ENCODE measurements at regions not wholly inside any gene's neighbourhood (a gene's known extent, or its start where the extent isn't known, plus 50 kb on each side); places are given as distances from the start of the nearest gene placed in this dataset.
A peak's percentile ranks its signal among the peaks of the same experiment; 100 is the strongest.

DNA sequence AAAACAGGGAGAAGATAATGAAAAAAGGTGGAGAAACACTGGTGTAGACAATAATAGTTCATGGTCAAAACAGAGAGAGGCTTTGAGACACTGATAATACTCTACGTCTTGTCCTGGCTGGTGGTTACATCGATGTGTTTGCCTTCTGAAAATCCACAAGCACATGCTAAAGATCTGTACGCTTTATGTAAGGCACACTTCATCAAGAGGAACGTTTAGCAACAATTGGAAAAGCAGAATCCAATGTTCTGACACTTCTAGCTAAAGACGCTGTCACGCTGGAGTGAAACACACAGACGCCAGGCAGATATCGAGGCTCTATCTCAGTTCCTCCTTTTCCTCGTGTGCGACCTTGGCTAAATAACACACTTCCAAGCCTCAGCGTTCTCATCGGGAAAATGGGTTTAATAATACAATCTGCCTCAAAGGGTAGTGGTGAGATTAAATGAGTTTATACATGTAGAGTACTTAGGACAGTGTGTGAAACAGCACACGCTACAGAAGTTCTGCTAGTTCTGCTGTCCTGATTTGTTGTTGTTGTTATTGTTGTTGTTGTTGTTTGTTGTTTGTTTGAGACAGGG is 386.1 kb downstream of the SETD4 start:
- H3K36me3 Mint-ChIP-seq, result no peaks in the 10 kb centered on the region
- H3K27ac Mint-ChIP-seq, result no peak overlapping the region
- no peaks in the 10 kb centered on the region for H3K4me1 Mint-ChIP-seq
- no peaks in the 10 kb centered on the region for H3K9me3 Mint-ChIP-seq
- H3K4me3 Mint-ChIP-seq, result no peak overlapping the region
- peaks cover 1% of the 10 kb centered on the region for H3K27me3 Mint-ChIP-seq

DNA sequence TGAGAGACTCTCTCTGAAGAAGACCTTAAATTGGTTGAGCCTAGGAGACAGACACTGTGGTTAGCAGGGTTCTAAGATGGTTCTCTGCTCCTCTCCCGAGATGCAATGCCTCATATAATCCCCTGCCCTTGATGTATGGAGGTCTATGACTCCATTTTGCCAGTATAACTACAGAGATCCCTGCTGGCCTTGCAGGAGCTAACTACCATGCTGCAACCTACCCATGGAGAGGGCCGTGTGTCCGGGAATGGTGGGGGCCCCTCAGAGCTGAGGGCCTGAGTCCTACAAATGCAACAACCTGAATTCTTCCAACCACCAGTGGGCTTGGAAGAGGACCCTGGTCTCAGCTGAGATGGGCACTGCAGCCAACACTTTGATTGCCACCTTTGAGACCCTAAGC is 388.0 kb downstream of the SETD4 start:
- Mint-ChIP-seq H3K9me3 (no peaks in the 10 kb centered on the region), H3K36me3 (no peaks in the 10 kb centered on the region), H3K4me3 (no peak overlapping the region), H3K27ac (no peak overlapping the region), H3K27me3 (peaks cover 1% of the 10 kb centered on the region), H3K4me1 (no peaks in the 10 kb centered on the region)

DNA sequence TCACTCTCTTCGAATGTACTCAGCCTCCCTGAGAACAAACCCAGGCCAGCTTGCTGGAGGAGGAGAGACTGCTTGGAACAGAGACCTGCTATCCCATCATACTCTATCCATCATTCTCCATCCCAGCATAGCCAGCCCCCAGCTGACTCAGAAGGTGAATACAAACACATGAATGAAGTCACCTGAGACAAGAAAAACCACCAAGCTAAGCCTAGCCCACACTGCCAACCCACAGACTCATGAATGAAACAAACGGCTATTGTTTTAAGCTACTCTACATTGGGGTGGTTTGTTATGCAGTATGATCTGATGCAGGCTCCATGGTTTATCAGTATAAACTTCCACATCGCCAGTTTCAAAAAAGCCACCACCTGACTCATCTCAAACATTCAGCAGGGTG is 395.6 kb downstream of the SETD4 start:
- H3K4me1 Mint-ChIP-seq, result no peaks in the 10 kb centered on the region
- H3K27me3 Mint-ChIP-seq, result no peaks in the 10 kb centered on the region
- H3K4me3 Mint-ChIP-seq, result no peak overlapping the region
- H3K9me3 Mint-ChIP-seq, result no peaks in the 10 kb centered on the region
- no peak overlapping the region for H3K27ac Mint-ChIP-seq
- no peaks in the 10 kb centered on the region for H3K36me3 Mint-ChIP-seq

DNA sequence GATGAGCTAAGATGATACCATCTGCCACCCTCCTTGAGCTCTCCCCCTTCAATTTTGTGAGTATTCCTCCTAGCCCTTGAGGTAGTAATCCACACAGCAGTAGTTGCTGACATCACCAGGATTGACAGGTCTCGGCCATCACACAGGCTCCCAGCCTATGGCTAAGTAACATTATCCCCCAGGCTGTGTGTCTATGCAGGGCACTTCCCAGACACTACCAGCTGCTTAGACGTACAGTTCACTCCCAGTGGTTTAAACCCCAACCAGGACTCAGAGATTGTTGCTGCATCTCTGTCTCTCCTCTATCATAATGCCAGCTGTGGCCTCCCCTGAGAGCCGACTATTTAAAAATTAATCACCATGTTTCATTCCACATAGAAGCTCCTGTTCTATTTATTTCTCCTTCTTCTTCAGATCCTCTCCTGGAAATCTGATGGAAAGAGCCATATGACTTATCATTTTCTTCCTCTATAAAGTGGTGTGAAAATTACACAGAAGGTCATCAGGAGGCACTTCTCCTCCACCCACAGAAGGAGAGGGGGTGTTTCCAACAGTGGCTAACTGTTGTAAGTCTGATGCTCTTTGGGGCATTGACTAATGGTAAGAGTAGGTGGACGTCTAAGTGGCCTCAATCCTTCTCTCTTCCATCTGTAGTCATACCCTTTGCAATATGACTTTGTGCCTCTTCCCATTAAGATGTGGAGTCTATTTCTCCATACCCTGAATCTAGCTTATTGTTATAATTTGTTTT is 396.3 kb downstream of the SETD4 start:
- no peaks in the 10 kb centered on the region for H3K4me1 Mint-ChIP-seq
- no peaks in the 10 kb centered on the region for H3K36me3 Mint-ChIP-seq
- H3K27ac Mint-ChIP-seq, result peak overlapping the region; percentile 14
- H3K4me3 Mint-ChIP-seq, result no peak overlapping the region
- no peaks in the 10 kb centered on the region for H3K9me3 Mint-ChIP-seq
- H3K27me3 Mint-ChIP-seq, result no peaks in the 10 kb centered on the region

GRCh38 chr21:35658242-35658641 is 402.1 kb downstream of the SETD4 start:
- Mint-ChIP-seq H3K27me3 (no peaks in the 10 kb centered on the region), H3K4me1 (peaks cover 21% of the 10 kb centered on the region), H3K27ac (no peak overlapping the region), H3K4me3 (no peak overlapping the region), H3K9me3 (no peaks in the 10 kb centered on the region), H3K36me3 (no peaks in the 10 kb centered on the region)

DNA sequence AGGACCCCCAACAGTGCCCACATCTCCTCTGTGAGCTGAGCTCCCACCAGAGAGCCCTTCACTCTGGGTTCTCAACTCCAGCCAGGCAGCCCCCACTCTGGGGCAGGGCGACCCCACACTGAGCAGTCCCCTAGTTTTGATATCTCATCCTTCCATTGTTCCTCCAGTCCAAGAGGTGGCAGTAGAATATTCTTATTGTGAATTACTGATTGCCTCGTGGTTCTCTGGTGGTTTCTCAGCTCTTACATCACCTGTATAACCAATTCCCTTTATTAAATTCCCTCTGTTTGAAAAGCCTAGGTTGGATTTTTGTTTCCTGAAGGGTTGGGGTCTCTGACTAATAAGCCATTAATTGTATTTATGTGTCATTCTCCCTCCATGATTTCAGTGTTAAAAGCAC is 407.5 kb downstream of the SETD4 start:
- Mint-ChIP-seq H3K9me3 (no peaks in the 10 kb centered on the region), H3K4me3 (no peak overlapping the region), H3K27me3 (peaks cover 6% of the 10 kb centered on the region), H3K36me3 (no peaks in the 10 kb centered on the region), H3K4me1 (peaks cover 11% of the 10 kb centered on the region), H3K27ac (no peak overlapping the region)

- no peak overlapping the region for H3K4me3 Mint-ChIP-seq
- no peaks in the 10 kb centered on the region for H3K9me3 Mint-ChIP-seq
- no peak overlapping the region for H3K27ac Mint-ChIP-seq
- H3K27me3 Mint-ChIP-seq, result peaks cover 6% of the 10 kb centered on the region
- peaks cover 4% of the 10 kb centered on the region for H3K4me1 Mint-ChIP-seq
- no peaks in the 10 kb centered on the region for H3K36me3 Mint-ChIP-seq
These were observed 408.1 kb downstream of the SETD4 start for GRCh38 chr21:35652196-35652595.

DNA sequence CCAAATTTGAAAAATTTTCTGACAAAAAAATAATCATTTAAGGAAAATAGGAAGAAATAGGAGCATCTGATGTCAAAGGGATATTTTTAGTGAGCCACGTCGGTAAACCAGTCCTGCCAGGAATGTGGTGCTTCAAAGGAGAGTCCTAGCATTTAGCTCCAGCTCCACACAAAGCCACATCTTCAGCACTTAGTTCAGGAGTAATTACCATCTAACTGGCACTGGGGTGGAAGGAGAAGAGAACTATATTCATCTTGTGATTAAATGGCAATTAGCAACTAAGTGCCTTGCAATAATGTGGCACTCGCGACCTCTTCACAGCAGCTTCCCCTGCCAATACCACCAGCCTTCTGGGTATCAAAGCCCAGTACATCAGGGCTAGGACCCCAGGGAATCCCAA is 409.1 kb downstream of the SETD4 start:
- Mint-ChIP-seq H3K27ac (no peak overlapping the region), H3K4me3 (no peak overlapping the region), H3K4me1 (no peaks in the 10 kb centered on the region), H3K27me3 (peaks cover 6% of the 10 kb centered on the region), H3K36me3 (no peaks in the 10 kb centered on the region), H3K9me3 (no peaks in the 10 kb centered on the region)

GRCh38 chr21:35649186-35649585 is 411.1 kb downstream of the SETD4 start:
- peaks cover 6% of the 10 kb centered on the region for H3K27me3 Mint-ChIP-seq
- no peak overlapping the region for H3K4me3 Mint-ChIP-seq
- H3K4me1 Mint-ChIP-seq, result no peaks in the 10 kb centered on the region
- no peaks in the 10 kb centered on the region for H3K36me3 Mint-ChIP-seq
- no peaks in the 10 kb centered on the region for H3K9me3 Mint-ChIP-seq
- H3K27ac Mint-ChIP-seq, result no peak overlapping the region

GRCh38 chr21:35648512-35648911 is 411.8 kb downstream of the SETD4 start:
- H3K4me3 Mint-ChIP-seq, result no peak overlapping the region
- no peaks in the 10 kb centered on the region for H3K4me1 Mint-ChIP-seq
- H3K27me3 Mint-ChIP-seq, result peaks cover 6% of the 10 kb centered on the region
- H3K9me3 Mint-ChIP-seq, result no peaks in the 10 kb centered on the region
- no peaks in the 10 kb centered on the region for H3K36me3 Mint-ChIP-seq
- no peak overlapping the region for H3K27ac Mint-ChIP-seq

GRCh38 chr21:35646606-35647005 is 413.7 kb downstream of the SETD4 start:
- Mint-ChIP-seq H3K36me3 (no peaks in the 10 kb centered on the region), H3K27ac (no peak overlapping the region), H3K4me3 (no peak overlapping the region), H3K4me1 (no peaks in the 10 kb centered on the region), H3K9me3 (no peaks in the 10 kb centered on the region), H3K27me3 (peaks cover 3% of the 10 kb centered on the region)

- Mint-ChIP-seq H3K36me3 (no peaks in the 10 kb centered on the region), H3K9me3 (no peaks in the 10 kb centered on the region), H3K4me1 (no peaks in the 10 kb centered on the region), H3K4me3 (no peak overlapping the region), H3K27me3 (peaks cover 3% of the 10 kb centered on the region), H3K27ac (no peak overlapping the region)
These were observed 414.3 kb downstream of the SETD4 start for GRCh38 chr21:35645991-35646390.

GRCh38 chr21:35644523-35644922 is 415.8 kb downstream of the SETD4 start:
- Mint-ChIP-seq H3K27me3 (peaks cover 3% of the 10 kb centered on the region), H3K4me1 (no peaks in the 10 kb centered on the region), H3K9me3 (no peaks in the 10 kb centered on the region), H3K27ac (no peak overlapping the region), H3K36me3 (no peaks in the 10 kb centered on the region), H3K4me3 (no peak overlapping the region)

DNA sequence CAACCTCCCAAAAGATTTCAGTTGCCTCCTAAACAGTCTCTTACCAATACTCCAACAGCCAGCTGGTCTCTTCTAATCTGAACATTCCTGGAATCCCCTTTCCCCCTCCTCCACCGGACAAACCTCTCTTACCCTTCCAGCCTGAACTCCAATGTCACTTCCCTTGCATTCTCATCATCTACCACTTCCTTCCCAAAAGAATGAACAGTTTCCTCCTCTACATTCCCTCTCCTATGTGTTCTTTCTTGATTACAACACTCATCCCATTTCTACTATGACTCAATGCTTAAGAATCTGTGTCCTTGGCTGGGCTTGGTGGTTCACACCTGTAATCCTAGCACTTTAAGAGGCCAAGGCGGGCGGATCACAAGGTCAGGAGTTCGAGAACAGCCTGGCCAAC is 417.1 kb downstream of the SETD4 start:
- Mint-ChIP-seq H3K9me3 (no peaks in the 10 kb centered on the region), H3K27ac (no peak overlapping the region), H3K27me3 (peaks cover 2% of the 10 kb centered on the region), H3K4me1 (no peaks in the 10 kb centered on the region), H3K36me3 (no peaks in the 10 kb centered on the region), H3K4me3 (no peak overlapping the region)

GRCh38 chr21:35641271-35642016 is 418.9 kb downstream of the SETD4 start:
- Mint-ChIP-seq H3K27ac (no peak overlapping the region), H3K4me3 (no peak overlapping the region), H3K9me3 (no peaks in the 10 kb centered on the region), H3K27me3 (peaks cover 4% of the 10 kb centered on the region), H3K36me3 (no peaks in the 10 kb centered on the region), H3K4me1 (no peaks in the 10 kb centered on the region)

DNA sequence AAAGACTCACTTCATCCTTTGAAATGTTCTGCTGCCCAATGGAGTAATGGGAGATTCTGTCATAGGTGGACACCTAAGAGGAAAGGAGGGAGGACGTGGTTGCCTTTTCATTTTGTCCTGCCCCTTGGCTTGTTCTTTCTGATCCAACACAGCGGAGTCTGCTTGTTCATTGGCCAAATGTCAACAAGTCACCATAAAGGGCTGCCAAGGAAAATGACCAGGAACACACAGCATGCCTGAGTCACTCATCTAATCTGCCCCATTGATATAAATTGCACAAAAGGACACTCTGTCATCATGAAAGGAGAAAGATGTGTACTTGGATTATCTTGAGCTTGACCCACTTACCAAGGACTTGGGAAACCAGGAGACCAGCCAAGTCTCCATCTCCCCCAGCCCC is 422.9 kb downstream of the SETD4 start:
- Mint-ChIP-seq H3K4me1 (no peaks in the 10 kb centered on the region), H3K4me3 (no peak overlapping the region), H3K27me3 (peaks cover 4% of the 10 kb centered on the region), H3K27ac (no peak overlapping the region), H3K36me3 (no peaks in the 10 kb centered on the region), H3K9me3 (no peaks in the 10 kb centered on the region)

All from activated naive CD4-positive, alpha-beta T cell treated with anti-CD3 and anti-CD28 coated beads, Interleukin-2, amount 50 U/mL, for 24 hours (primary cell).